Mesodermal cell (in vitro differentiated cells): ENCODE measurements at regions not wholly inside any gene's neighbourhood (a gene's known extent, or its start where the extent isn't known, plus 50 kb on each side); places are given as distances from the start of the nearest gene placed in this dataset.

Experiments used
- H3K27ac ChIP-seq: 2 replicates; pipeline ENCODE4 v1.7.0; 2013; ENCODE audit warnings: mild to moderate bottlenecking, low read depth, low read length, moderate library complexity; ENCODE audit not compliant: severe bottlenecking
- H3K36me3 ChIP-seq: 2 replicates; pipeline ENCODE4 v1.7.1; 2013; ENCODE audit warnings: mild to moderate bottlenecking, low read length, moderate library complexity; ENCODE audit not compliant: control insufficient read depth, insufficient read depth
- H3K4me1 ChIP-seq: one replicate; pipeline ENCODE4 v1.7.1; 2013; ENCODE audit warnings: mild to moderate bottlenecking, low read length; ENCODE audit not compliant: insufficient read depth, control insufficient read depth, poor library complexity, severe bottlenecking
- H3K4me3 ChIP-seq: 2 replicates; pipeline ENCODE4 v1.7.0; 2013; ENCODE audit warnings: low read length, control low read depth, mild to moderate bottlenecking; ENCODE audit not compliant: insufficient read depth, poor library complexity, severe bottlenecking; ENCODE audit errors: extremely low read depth
- H3K9me3 ChIP-seq: 2 replicates; pipeline ENCODE4 v1.7.1; 2013; ENCODE audit warnings: mild to moderate bottlenecking, low read length, moderate library complexity; ENCODE audit not compliant: control insufficient read depth
- WGBS, 2 experiments: methylation state at CpG; one replicate each; pipeline ENCODE4 v1.1.5; 2013; ENCODE audit warnings: missing lambda C conversion rate in 2 of 2; ENCODE audit not compliant: insufficient coverage in 2 of 2; 5-methylcytosine and 5-hydroxymethylcytosine counted together

- no CpG with 5 or more reads among the region's 2 CpGs for WGBS, 2 experiments
Observed at GRCh38 chr16:60717808-60718207, 1318.4 kb downstream of the CDH8 start.

GRCh38 chr16:60712144-60712543 lies 1324.1 kb downstream of the CDH8 start:
- Histone ChIP-seq H3K27ac (no peak overlapping the region), H3K4me1 (no peaks in the 10 kb centered on the region), H3K4me3 (no peak overlapping the region), H3K9me3 (no peaks in the 10 kb centered on the region), H3K36me3 (no peaks in the 10 kb centered on the region)
- 79% methylated on average over 2 of the region's 3 CpGs; no CpG with 5 or more reads in 1 of the 2 experiments for WGBS, 2 experiments

More at GRCh38 chr16:60717808-60718207, 1318.4 kb downstream of the CDH8 start:
- H3K4me1 ChIP-seq: no peaks in the 10 kb centered on the region
- no peak overlapping the region for H3K27ac ChIP-seq
- H3K36me3 ChIP-seq: no peaks in the 10 kb centered on the region
- H3K9me3 ChIP-seq: no peaks in the 10 kb centered on the region
- H3K4me3 ChIP-seq: no peak overlapping the region

- Histone ChIP-seq H3K4me3 (no peak overlapping the region), H3K4me1 (no peaks in the 10 kb centered on the region), H3K9me3 (no peaks in the 10 kb centered on the region), H3K36me3 (no peaks in the 10 kb centered on the region), H3K27ac (no peak overlapping the region)
- 80 to 100% methylated on average over 1 of the region's 1 CpG for WGBS, 2 experiments
Observed at GRCh38 chr16:60704726-60705125, 1331.5 kb downstream of the CDH8 start.

GRCh38 chr16:60703096-60703495 lies 1333.1 kb downstream of the CDH8 start:
- no peak overlapping the region for H3K27ac ChIP-seq
- H3K9me3 ChIP-seq: no peaks in the 10 kb centered on the region
- WGBS, 2 experiments: no CpG with 5 or more reads among the region's 3 CpGs
- no peaks in the 10 kb centered on the region for H3K36me3 ChIP-seq
- H3K4me3 ChIP-seq: no peak overlapping the region
- no peaks in the 10 kb centered on the region for H3K4me1 ChIP-seq

GRCh38 chr16:60686824-60687223 lies 1349.4 kb downstream of the CDH8 start:
- 83% methylated on average over 1 of the region's 2 CpGs; no CpG with 5 or more reads in 1 of the 2 experiments for WGBS, 2 experiments
- H3K36me3 ChIP-seq: no peaks in the 10 kb centered on the region
- no peaks in the 10 kb centered on the region for H3K4me1 ChIP-seq
- no peak overlapping the region for H3K27ac ChIP-seq
- H3K9me3 ChIP-seq: no peaks in the 10 kb centered on the region
- no peak overlapping the region for H3K4me3 ChIP-seq

- H3K9me3 ChIP-seq: no peaks in the 10 kb centered on the region
- H3K4me3 ChIP-seq: no peak overlapping the region
- no peaks in the 10 kb centered on the region for H3K4me1 ChIP-seq
- 0 to 80% methylated on average over 1 of the region's 4 CpGs for WGBS, 2 experiments
- no peak overlapping the region for H3K27ac ChIP-seq
- H3K36me3 ChIP-seq: no peaks in the 10 kb centered on the region
Observed at GRCh38 chr16:60684002-60684401, 1352.2 kb downstream of the CDH8 start.

GRCh38 chr16:60682219-60682618 lies 1354.0 kb downstream of the CDH8 start:
- Histone ChIP-seq H3K4me1 (no peaks in the 10 kb centered on the region), H3K36me3 (no peaks in the 10 kb centered on the region), H3K4me3 (no peak overlapping the region), H3K9me3 (no peaks in the 10 kb centered on the region), H3K27ac (no peak overlapping the region)
- no CpG with 5 or more reads among the region's 1 CpG for WGBS, 2 experiments

- Histone ChIP-seq H3K36me3 (no peaks in the 10 kb centered on the region), H3K9me3 (no peaks in the 10 kb centered on the region), H3K4me1 (no peaks in the 10 kb centered on the region), H3K27ac (no peak overlapping the region), H3K4me3 (no peak overlapping the region)
- no CpG with 5 or more reads among the region's 1 CpG for WGBS, 2 experiments
Observed at GRCh38 chr16:60681043-60681442, 1355.2 kb downstream of the CDH8 start.

- no peaks in the 10 kb centered on the region for H3K36me3 ChIP-seq
- H3K4me3 ChIP-seq: no peak overlapping the region
- H3K27ac ChIP-seq: no peak overlapping the region
- no peaks in the 10 kb centered on the region for H3K9me3 ChIP-seq
- no peaks in the 10 kb centered on the region for H3K4me1 ChIP-seq
Observed at GRCh38 chr16:60675022-60675421, 1361.2 kb downstream of the CDH8 start.

- no CpG with 5 or more reads among the region's 1 CpG for WGBS, 2 experiments
- Histone ChIP-seq H3K4me3 (no peak overlapping the region), H3K9me3 (no peaks in the 10 kb centered on the region), H3K27ac (no peak overlapping the region), H3K4me1 (no peaks in the 10 kb centered on the region), H3K36me3 (no peaks in the 10 kb centered on the region)
Observed at GRCh38 chr16:60674241-60674640, 1362.0 kb downstream of the CDH8 start.

GRCh38 chr16:60655514-60656153 lies 1380.6 kb downstream of the CDH8 start:
- no peaks in the 10 kb centered on the region for H3K9me3 ChIP-seq
- no peak overlapping the region for H3K27ac ChIP-seq
- H3K4me3 ChIP-seq: no peak overlapping the region
- H3K36me3 ChIP-seq: no peaks in the 10 kb centered on the region
- H3K4me1 ChIP-seq: no peaks in the 10 kb centered on the region
- no CpG with 5 or more reads among the region's 2 CpGs for WGBS, 2 experiments
